ENCODE measurements at regions not wholly inside any gene's neighbourhood (a gene's known extent, or its start where the extent isn't known, plus 50 kb on each side); places are given as distances from the start of the nearest gene placed in this dataset.

GRCh38 chr16:81164481-81164880 is 68.3 kb upstream of the GCSH start:
- no peaks in the 10 kb centered on the region for H3K4me1 Mint-ChIP-seq
- H3K9me3 Mint-ChIP-seq = no peaks in the 10 kb centered on the region
- no peak for DNase-seq

GRCh38 chr16:81163671-81164070 is 67.5 kb upstream of the GCSH start:
- no peaks in the 10 kb centered on the region for H3K36me3 Mint-ChIP-seq
- H3K4me3 Mint-ChIP-seq = no peak overlapping the region
- no peak for DNase-seq
- CTCF ChIA-PET = no interaction called here
- no peaks in the 10 kb centered on the region for H3K4me1 Mint-ChIP-seq
- no peak overlapping the region for H3K27ac Mint-ChIP-seq
- H3K9me3 Mint-ChIP-seq = no peaks in the 10 kb centered on the region
- H3K27me3 Mint-ChIP-seq = peaks cover 7% of the 10 kb centered on the region

More at GRCh38 chr16:81164481-81164880, 68.3 kb upstream of the GCSH start:
- CTCF ChIA-PET = no interaction called here
- no peaks in the 10 kb centered on the region for H3K36me3 Mint-ChIP-seq
- no peak overlapping the region for H3K4me3 Mint-ChIP-seq
- H3K27me3 Mint-ChIP-seq = peaks cover 7% of the 10 kb centered on the region
- H3K27ac Mint-ChIP-seq = no peak overlapping the region

GRCh38 chr16:81158964-81159363 is 62.8 kb upstream of the GCSH start:
- Mint-ChIP-seq H3K36me3 (no peaks in the 10 kb centered on the region), H3K4me3 (no peak overlapping the region), H3K9me3 (no peaks in the 10 kb centered on the region), H3K27me3 (peaks cover 5% of the 10 kb centered on the region), H3K27ac (no peak overlapping the region), H3K4me1 (no peaks in the 10 kb centered on the region)
- CTCF ChIA-PET = no interaction called here
- no peak for DNase-seq

DNA sequence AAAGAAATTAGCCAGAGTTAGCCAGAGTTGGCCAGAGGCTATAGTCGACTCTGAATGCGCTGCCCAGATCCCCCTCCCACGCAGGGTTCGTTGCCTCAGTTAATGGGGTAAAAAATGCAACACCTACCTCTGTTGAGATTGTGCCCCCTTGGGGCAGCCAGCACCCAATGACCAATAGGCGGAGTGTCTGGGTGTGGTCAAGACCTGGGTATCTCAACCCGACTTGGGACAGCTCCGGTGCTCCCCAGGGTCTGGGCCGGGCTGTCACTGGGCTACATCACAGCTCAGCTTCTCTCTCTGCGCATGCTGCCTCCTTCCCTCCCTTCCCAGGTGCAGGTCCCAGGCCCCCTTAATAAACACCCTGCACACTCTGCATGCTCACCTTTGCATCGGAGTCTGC is 59.6 kb upstream of the GCSH start:
- no peaks in the 10 kb centered on the region for H3K9me3 Mint-ChIP-seq
- CTCF ChIA-PET = no interaction called here
- H3K36me3 Mint-ChIP-seq = no peaks in the 10 kb centered on the region
- H3K27ac Mint-ChIP-seq = no peak overlapping the region
- DNase-seq = no peak
- no peaks in the 10 kb centered on the region for H3K4me1 Mint-ChIP-seq
- no peak overlapping the region for H3K4me3 Mint-ChIP-seq
- peaks cover 5% of the 10 kb centered on the region for H3K27me3 Mint-ChIP-seq

- Mint-ChIP-seq H3K9me3 (no peaks in the 10 kb centered on the region), H3K4me3 (no peak overlapping the region), H3K27me3 (peaks cover 9% of the 10 kb centered on the region), H3K36me3 (no peaks in the 10 kb centered on the region), H3K27ac (no peak overlapping the region), H3K4me1 (no peaks in the 10 kb centered on the region)
- CTCF ChIA-PET = no interaction called here
- no peak for DNase-seq
These were observed 55.6 kb upstream of the GCSH start for GRCh38 chr16:81151648-81152310.

- peaks cover 9% of the 10 kb centered on the region for H3K27me3 Mint-ChIP-seq
- no peak for DNase-seq
These were observed 53.4 kb upstream of the GCSH start for GRCh38 chr16:81149614-81150013.

DNA sequence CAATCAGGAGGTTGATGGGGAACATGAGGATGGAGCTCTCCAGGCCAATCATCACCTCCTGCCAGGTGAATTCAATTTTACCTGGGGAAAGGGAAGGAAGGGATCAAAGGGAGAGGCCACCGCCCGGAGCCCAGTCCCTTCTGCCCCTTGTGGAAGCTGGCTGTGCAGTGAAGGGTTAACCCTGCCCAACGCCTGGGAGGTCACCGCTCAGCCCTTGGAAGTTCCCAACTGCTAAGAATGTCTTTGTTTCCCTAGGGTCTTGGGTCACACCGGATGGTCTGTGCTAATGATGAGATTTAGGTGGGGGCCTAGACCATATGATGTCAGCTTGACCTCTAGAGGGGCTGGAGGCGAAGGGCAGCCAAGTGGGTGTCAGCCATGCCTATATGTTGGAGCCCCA is 52.1 kb upstream of the GCSH start:
- H3K4me1 Mint-ChIP-seq = no peaks in the 10 kb centered on the region
- H3K27ac Mint-ChIP-seq = no peak overlapping the region
- no peaks in the 10 kb centered on the region for H3K36me3 Mint-ChIP-seq
- no peaks in the 10 kb centered on the region for H3K9me3 Mint-ChIP-seq
- CTCF ChIA-PET = no interaction called here
- H3K4me3 Mint-ChIP-seq = no peak overlapping the region
- H3K27me3 Mint-ChIP-seq = peaks cover 9% of the 10 kb centered on the region
- no peak for DNase-seq

More at GRCh38 chr16:81149614-81150013, 53.4 kb upstream of the GCSH start:
- CTCF ChIA-PET = no interaction called here
- no peak overlapping the region for H3K4me3 Mint-ChIP-seq
- no peak overlapping the region for H3K27ac Mint-ChIP-seq
- H3K4me1 Mint-ChIP-seq = no peaks in the 10 kb centered on the region
- no peaks in the 10 kb centered on the region for H3K9me3 Mint-ChIP-seq
- no peaks in the 10 kb centered on the region for H3K36me3 Mint-ChIP-seq
